ENCODE measurements at regions not wholly inside any gene's neighbourhood (a gene's known extent, or its start where the extent isn't known, plus 50 kb on each side); places are given as distances from the start of the nearest gene placed in this dataset.
A peak's percentile ranks its signal among the peaks of the same experiment; 100 is the strongest.

GRCh38 chr3:150073513-150073912, 102.8 kb upstream of the PFN2 start:
- peaks cover 6% of the 10 kb centered on the region for H3K9me3 ChIP-seq (replicated peaks; ENCODE audit: control insufficient read depth, insufficient read depth, low read length)
- H3K36me3 ChIP-seq (ENCODE audit: control insufficient read depth in 2 of 2, insufficient read depth in 2 of 2, low read length in 1 of 2): no peaks in the 10 kb centered on the region
- WGBS (ENCODE audit: insufficient coverage, insufficient replicate concordance, low lambda C conversion rate, missing lambda C conversion rate): 100% methylated on average over 1 of the region's 1 CpG
- ChIA-PET SMC1A (ENCODE audit: uncharacterized antibody, unreplicated experiment) (interaction anchor here (1.2 kb wide), 1 partner anchor 51 kb away, joined by 3 read pairs; no protein-coding TSS in a partner anchor), CTCF (no interaction called here), POLR2A (no interaction called here), RAD21 (ENCODE audit: unreplicated experiment) (interaction anchor here (0.6 kb wide), 1 partner anchor 505 kb away, joined by 3 read pairs; no protein-coding TSS in a partner anchor)
- H2AFZ ChIP-seq (ENCODE audit: control insufficient read depth, low read depth, low read length): no peak overlapping the region
- no peaks in the 10 kb centered on the region for H4K20me1 ChIP-seq (ENCODE audit: control insufficient read depth, insufficient read depth)
- ATAC-seq (peak; percentile 54), FAIRE-seq (no peak), DNase-seq (ENCODE audit: low read depth, low spot score) (no peak)
- intact Hi-C loops (cut with micrococcal nuclease; ENCODE audit: unreplicated experiment): no loop called here
- no peak overlapping the region for H3K4me2 ChIP-seq (ENCODE audit: control insufficient read depth, insufficient read depth)
- no peak for TF ChIP-seq E2F8 (IDR thresholded peaks at IDR 0.05; ENCODE audit: low read depth, partially characterized antibody)
- TF ChIP-seq NFIC (IDR thresholded peaks at IDR 0.05; ENCODE audit: low read depth, low read length): no peak
- TF ChIP-seq NFXL1 (IDR thresholded peaks at IDR 0.05; ENCODE audit: borderline replicate concordance): no peak
- TF ChIP-seq IRF3 (IDR thresholded peaks at IDR 0.05): no peak
- no peak for TF ChIP-seq POLR2AphosphoS2 (IDR thresholded peaks at IDR 0.05; ENCODE audit: low read depth, low read length)
- TF ChIP-seq ZSCAN29 (IDR thresholded peaks at IDR 0.05): no peak
- no peak for TF ChIP-seq BCLAF1 (IDR thresholded peaks at IDR 0.05)
- no peak for TF ChIP-seq CHD2 (IDR thresholded peaks at IDR 0.05; ENCODE audit: borderline replicate concordance, low read depth, low read length)
- no peak for TF ChIP-seq TARDBP (IDR thresholded peaks at IDR 0.05; ENCODE audit: borderline replicate concordance)
- no peak for TF ChIP-seq NFYA (IDR thresholded peaks at IDR 0.05; ENCODE audit: borderline replicate concordance, low read depth, low read length)
- TF ChIP-seq ZNF217 (IDR thresholded peaks at IDR 0.05): no peak
- TF ChIP-seq SIN3A (IDR thresholded peaks at IDR 0.05; ENCODE audit: low read depth, low read length): no peak
- no peak for TF ChIP-seq BMI1 (IDR thresholded peaks at IDR 0.05; ENCODE audit: borderline replicate concordance)
- no peak for TF ChIP-seq CBX3 (IDR thresholded peaks at IDR 0.05; ENCODE audit: borderline replicate concordance, low read depth)
- no peak for TF ChIP-seq FOS (IDR thresholded peaks at IDR 0.05; ENCODE audit: borderline replicate concordance, extremely low read depth, insufficient read length)
- TF ChIP-seq ETV6 (conservative IDR thresholded peaks at IDR 0.05 in 1 of 2, IDR thresholded peaks at IDR 0.05 in 1 of 2; ENCODE audit: borderline replicate concordance in 1 of 2, low read depth in 1 of 2): no peak
- no peak for TF ChIP-seq CREM (IDR thresholded peaks at IDR 0.05; ENCODE audit: low read depth)
- no peak for TF ChIP-seq PKNOX1 (IDR thresholded peaks at IDR 0.05)
- no peak for TF ChIP-seq SREBF1 (IDR thresholded peaks at IDR 0.05; ENCODE audit: low read length)
- no peak overlapping the region for H3K4me3 ChIP-seq
- no TSS peak for BruUV-seq (replicated peaks)
- H3K27me3 ChIP-seq (replicated peaks in 1 of 2; ENCODE audit: control insufficient read depth in 2 of 2, insufficient read depth in 2 of 2, low read length in 1 of 2): no peaks in the 10 kb centered on the region
- H3K4me1 ChIP-seq (ENCODE audit: control insufficient read depth, insufficient read depth, low read length): peaks cover 13% of the 10 kb centered on the region
- in situ Hi-C loops (cut with MboI): no loop called here
- H3K9ac ChIP-seq (ENCODE audit: control insufficient read depth, insufficient read depth, low read length): no peak overlapping the region
- no peak overlapping the region for H3K27ac ChIP-seq (ENCODE audit: control insufficient read depth, insufficient read depth)
- H3K79me2 ChIP-seq (ENCODE audit: control insufficient read depth, insufficient read depth, low read length): no peaks in the 10 kb centered on the region
